Activated CD4-positive, alpha-beta T cell treated with anti-CD3 and anti-CD28 coated beads, Interleukin-2, Interleukin-4, amounts not matched to agents 100 ng/mL and 50 ng/mL, durations not matched to agents 16 hours and 8 hours (primary cell): ENCODE measurements at regions not wholly inside any gene's neighbourhood (a gene's known extent, or its start where the extent isn't known, plus 50 kb on each side); places are given as distances from the start of the nearest gene placed in this dataset.
"Not testable (repeated sequence)": the region's sequence is repeated elsewhere in the genome, so short reads cannot be mapped to it uniquely, and the experiment has no call there.

Source experiments
- DNase-seq: peaks from one replicate; pipeline ENCODE4 v3.0.0-alpha.2; 2020; ENCODE audit warnings: low spot score

- DNase-seq: no peak
Measured at GRCh38 chr4:78660559-78660958, 109.0 kb downstream of the ANXA3 start.

GRCh38 chr4:78661086-78661690 lies 109.6 kb downstream of the ANXA3 start:
- no peak for DNase-seq

- DNase-seq: peak; percentile 61
Measured at GRCh38 chr4:78661921-78662521, 110.5 kb downstream of the ANXA3 start.

GRCh38 chr4:78662658-78663057 lies 111.1 kb downstream of the ANXA3 start:
- no peak for DNase-seq

GRCh38 chr4:78664296-78664695 lies 111.9 kb upstream of the BMP2K start:
- not testable (repeated sequence) for DNase-seq

- DNase-seq: no peak
Measured at GRCh38 chr4:78665216-78665770, 110.9 kb upstream of the BMP2K start.

GRCh38 chr4:78666830-78667258 lies 109.3 kb upstream of the BMP2K start:
- DNase-seq: no peak

- DNase-seq: no peak
Measured at GRCh38 chr4:78667325-78667724, 108.8 kb upstream of the BMP2K start.

- DNase-seq: peak; percentile 38
Measured at GRCh38 chr4:78667764-78668163, 108.4 kb upstream of the BMP2K start.

GRCh38 chr4:78669453-78669852 lies 106.7 kb upstream of the BMP2K start:
- DNase-seq: no peak

- DNase-seq: no peak
Measured at GRCh38 chr4:78671903-78672815, 104.0 kb upstream of the BMP2K start.

- DNase-seq: no peak
Measured at GRCh38 chr4:78673337-78673736, 102.8 kb upstream of the BMP2K start.

- no peak for DNase-seq
Measured at GRCh38 chr4:78675325-78675724, 100.8 kb upstream of the BMP2K start.

- DNase-seq: no peak
Measured at GRCh38 chr4:78682070-78682469, 94.1 kb upstream of the BMP2K start.

GRCh38 chr4:78683352-78683751 lies 92.8 kb upstream of the BMP2K start:
- DNase-seq: no peak

GRCh38 chr4:78684325-78685079 lies 91.6 kb upstream of the BMP2K start:
- DNase-seq: no peak

GRCh38 chr4:78687818-78688217 lies 88.3 kb upstream of the BMP2K start:
- DNase-seq: no peak

GRCh38 chr4:78688366-78688765 lies 87.8 kb upstream of the BMP2K start:
- no peak for DNase-seq

- no peak for DNase-seq
Measured at GRCh38 chr4:78689261-78689660, 86.9 kb upstream of the BMP2K start.

- DNase-seq: no peak
Measured at GRCh38 chr4:78689700-78690323, 86.3 kb upstream of the BMP2K start.

GRCh38 chr4:78691334-78691754 lies 84.8 kb upstream of the BMP2K start:
- DNase-seq: no peak
